GM19452 (cell line): ENCODE measurements at regions not wholly inside any gene's neighbourhood (a gene's known extent, or its start where the extent isn't known, plus 50 kb on each side); places are given as distances from the start of the nearest gene placed in this dataset.

Source experiments
- ATAC-seq: cut with Tn5 transposase; IDR thresholded peaks from one replicate; pipeline ENCODE4 v1.9.1; 2021; ENCODE audit not compliant: unreplicated experiment

- no peak for ATAC-seq
Observed at GRCh38 chr15:98513428-98513986, 134.8 kb upstream of the IGF1R start.

DNA sequence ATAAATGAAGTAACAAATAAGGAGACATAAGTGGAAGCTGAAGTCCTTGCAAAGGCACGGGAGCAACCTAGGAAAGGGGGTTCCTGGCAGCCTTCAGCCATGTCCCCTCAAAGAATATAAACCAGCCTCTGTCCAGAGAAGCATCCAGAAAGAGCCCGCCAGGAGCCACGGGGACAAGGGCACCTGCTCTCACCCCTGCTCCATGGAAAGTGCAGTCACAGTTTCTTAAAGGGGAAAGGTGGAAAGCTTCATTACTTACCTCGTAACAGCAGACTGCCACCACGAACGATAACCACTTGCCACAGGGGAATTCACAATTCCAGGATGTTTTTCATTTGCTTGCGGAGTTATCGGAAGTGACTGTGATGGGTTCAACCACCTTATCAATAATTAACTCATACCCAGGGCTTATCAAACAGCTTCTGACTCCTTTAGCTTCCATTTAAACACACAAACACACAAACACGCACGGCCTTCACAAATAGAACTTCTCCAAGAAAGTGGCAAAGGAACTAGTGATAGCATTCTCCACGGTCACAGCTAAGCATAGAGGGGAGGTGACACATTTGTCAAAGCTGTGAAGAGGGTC, 134.2 kb upstream of the IGF1R start:
- ATAC-seq = no peak

- ATAC-seq = peak; percentile 82
Observed at GRCh38 chr15:98518823-98519561, 129.3 kb upstream of the IGF1R start.

- ATAC-seq = no peak
Observed at GRCh38 chr15:98519767-98520550, 128.4 kb upstream of the IGF1R start.

DNA sequence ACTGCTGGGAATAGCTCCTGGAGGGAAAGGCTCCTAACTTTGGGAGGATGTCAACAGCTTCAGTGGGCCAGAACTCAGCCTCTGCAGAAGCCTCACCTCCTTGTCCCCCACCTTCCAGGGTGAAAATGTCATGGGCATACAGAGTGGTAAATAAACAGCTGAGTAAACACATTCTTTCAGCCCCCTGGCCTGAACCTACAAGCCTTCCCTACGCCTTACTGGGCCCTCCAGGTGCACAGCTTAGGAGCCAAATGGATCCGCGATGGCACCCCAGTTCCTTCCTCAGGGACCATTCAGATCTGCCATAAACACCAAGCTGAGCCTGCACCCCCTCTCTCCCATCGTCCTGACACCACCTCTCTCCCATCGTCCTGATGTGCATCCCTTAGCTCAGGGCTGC, 126.2 kb upstream of the IGF1R start:
- no peak for ATAC-seq

DNA sequence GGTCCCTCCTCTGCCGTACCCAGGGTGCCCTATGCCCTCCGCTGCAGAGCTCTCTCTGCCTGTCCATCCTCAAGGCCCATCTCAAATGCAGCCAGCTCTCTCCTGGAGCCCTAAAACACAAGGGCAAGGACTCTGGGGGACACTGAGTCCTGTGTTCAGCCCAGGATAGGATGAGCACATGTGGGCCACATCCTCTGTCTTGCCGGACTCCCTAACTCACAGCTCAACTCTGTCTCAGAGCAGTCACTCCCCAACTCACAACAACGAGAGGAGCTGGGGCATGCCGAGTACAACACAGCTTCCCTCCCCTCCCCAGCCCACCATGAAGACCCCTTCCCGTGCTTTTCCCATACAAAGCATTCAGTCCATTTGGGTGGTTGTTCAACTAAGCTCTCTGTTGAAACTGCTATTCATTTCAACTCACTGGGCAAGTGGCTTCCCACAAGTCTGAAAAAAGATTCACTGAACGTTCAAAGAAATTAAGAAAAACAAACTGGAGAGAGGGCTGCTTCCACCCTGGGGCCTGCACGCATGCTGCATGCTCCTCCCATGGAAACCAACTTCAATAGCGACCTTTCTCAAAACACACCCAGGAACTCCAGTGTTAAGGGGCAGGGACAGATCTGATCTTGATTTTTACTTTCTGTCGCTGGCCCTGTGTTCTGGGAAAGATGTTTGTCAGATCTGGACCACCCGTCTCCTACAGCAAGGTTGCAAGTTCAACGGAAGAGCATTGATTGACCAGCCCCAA, 124.3 kb upstream of the IGF1R start:
- ATAC-seq = no peak

- no peak for ATAC-seq
Observed at GRCh38 chr15:98524838-98525660, 123.3 kb upstream of the IGF1R start.

DNA sequence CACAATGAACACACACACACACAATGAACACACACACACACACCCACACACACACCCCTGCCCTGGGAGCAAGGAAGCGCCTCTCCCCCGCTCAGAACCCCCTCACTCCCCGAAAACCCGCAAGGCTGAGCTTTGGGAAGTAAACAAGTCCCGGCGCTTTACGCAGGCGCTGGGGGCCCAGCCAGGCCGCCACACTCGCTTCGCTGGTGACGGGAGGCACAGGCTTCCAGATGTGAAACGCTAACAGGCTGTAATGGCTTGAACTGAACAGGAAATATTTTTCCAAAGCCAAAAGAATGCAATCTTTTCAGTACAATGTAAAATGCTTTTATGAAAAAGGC, 122.7 kb upstream of the IGF1R start:
- ATAC-seq = no peak

GRCh38 chr15:98526094-98526493, 122.2 kb upstream of the IGF1R start:
- no peak for ATAC-seq

GRCh38 chr15:98528046-98528725, 120.2 kb upstream of the IGF1R start:
- ATAC-seq = no peak

GRCh38 chr15:98529205-98530145, 118.9 kb upstream of the IGF1R start:
- no peak for ATAC-seq

- ATAC-seq = no peak
Observed at GRCh38 chr15:98530570-98530969, 117.8 kb upstream of the IGF1R start.

DNA sequence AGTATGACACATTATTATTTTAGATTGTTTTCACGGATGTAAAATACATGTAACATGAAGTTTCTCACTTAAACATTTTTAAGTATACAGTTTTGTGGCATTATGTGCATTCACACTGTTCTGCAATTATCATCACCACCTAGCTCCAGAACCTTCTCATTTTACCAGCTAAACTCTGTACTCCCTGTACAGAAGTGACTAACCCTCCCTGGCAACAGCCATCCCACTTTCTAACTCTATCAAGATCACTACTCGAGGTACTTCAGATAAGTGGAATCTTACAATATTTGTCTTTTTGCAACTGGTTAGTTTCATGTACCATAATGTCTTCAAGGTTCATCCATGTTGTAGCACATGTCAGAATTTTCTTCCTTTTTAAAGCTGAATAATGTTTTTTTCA, 116.3 kb upstream of the IGF1R start:
- no peak for ATAC-seq

DNA sequence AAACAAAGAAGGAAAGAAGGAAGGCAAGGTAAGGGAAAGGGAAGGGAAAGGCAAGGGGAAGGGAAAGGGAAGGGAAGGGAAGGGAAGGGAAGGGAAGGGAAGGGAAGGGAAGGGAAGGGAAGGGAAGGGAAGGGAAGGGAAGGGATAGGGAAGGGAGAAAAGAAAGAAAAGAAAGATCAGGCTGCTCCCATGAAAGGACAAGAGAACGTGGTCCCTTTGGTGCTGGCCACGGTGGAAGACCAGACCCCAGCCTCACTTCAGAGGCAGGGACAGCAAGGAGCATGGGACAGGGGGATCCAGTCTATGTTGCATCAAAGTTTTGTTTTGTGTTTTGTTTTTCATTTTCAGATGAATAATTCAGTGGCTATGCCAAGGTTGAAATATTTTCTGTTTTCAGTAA, 111.4 kb upstream of the IGF1R start:
- no peak for ATAC-seq

- no peak for ATAC-seq
Observed at GRCh38 chr15:98537516-98538060, 110.8 kb upstream of the IGF1R start.

DNA sequence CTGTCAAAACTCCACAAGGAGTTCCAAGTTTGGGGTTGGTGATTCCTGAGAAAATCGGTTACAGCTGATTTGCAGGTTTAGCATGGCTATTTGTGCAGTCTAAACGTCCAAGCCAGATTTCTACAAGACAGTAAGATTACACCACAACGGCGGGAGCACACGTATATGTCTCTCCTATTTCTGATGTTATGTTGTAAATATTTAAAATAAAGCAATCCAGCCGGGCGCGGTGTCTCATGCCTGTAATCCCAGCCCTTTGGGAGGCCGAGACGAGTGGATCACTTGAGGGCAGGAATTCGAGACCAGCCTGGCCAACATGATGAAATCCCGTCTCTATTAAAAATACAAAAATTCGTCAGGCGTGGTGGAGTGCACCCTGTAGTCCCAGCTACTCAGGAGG, 106.8 kb upstream of the IGF1R start:
- ATAC-seq = no peak

DNA sequence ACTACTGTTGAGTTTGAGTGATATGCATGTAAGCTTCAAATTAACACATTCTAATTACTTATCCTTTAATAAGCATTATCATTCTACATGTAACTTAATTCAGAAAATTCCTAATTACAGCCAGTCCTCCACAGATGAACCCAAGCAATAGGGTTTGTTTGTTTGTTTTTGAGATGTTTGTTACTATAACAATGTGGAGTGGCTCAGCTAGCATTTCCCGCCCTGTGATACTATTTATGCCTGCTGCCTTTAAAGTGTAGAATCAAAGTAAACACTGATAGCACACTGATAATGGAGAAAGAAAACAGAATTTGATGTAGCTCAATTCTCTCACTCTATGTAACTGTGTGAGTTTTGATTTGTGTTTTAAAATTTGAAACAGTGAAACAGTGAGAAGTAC, 105.1 kb upstream of the IGF1R start:
- no peak for ATAC-seq

DNA sequence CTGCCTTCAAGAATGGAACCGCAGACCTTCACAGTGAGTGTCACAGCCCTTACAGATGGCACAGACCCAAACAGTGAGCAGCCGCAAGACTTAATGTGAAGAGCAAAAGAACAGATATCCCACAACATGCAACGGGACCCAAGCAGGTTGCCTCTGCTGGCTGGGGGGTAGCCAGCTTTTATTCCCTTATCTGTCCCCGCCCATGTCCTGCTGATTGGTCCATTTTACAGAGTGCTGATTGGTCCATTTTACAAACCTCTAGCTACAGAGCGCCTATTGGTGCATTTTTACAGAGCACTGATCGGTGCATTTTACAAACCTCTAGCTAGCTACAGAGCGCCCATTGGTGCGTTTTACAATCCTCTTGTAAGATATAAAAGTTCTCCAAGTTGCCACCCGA, 102.0 kb upstream of the IGF1R start:
- no peak for ATAC-seq
